ENCODE measurements at regions not wholly inside any gene's neighbourhood (a gene's known extent, or its start where the extent isn't known, plus 50 kb on each side); places are given as distances from the start of the nearest gene placed in this dataset.

GRCh38 chr6:164409309-164410009 lies 899.9 kb downstream of the C6orf118 start:
- no peak for ATAC-seq
- no peak for TF ChIP-seq TCF4 (CRISPR knock-in tag; IDR thresholded peaks at IDR 0.05; ENCODE audit: borderline replicate concordance)
- TF ChIP-seq CSRNP3 (CRISPR knock-in tag; IDR thresholded peaks at IDR 0.05) = no peak
- no peak for TF ChIP-seq PPARA (CRISPR knock-in tag; IDR thresholded peaks at IDR 0.05; ENCODE audit: borderline replicate concordance)
- TF ChIP-seq ZNF565 (CRISPR knock-in tag; conservative IDR thresholded peaks at IDR 0.05; ENCODE audit: low read depth) = no peak
- TF ChIP-seq ZNF70 (CRISPR knock-in tag; IDR thresholded peaks at IDR 0.05) = no peak
- TF ChIP-seq TSHZ2 (CRISPR knock-in tag; IDR thresholded peaks at IDR 0.05) = no peak

- ATAC-seq = no peak
- TF ChIP-seq CREB5 (CRISPR knock-in tag; IDR thresholded peaks at IDR 0.05; ENCODE audit: low read depth) (no peak), ZNF565 (CRISPR knock-in tag; conservative IDR thresholded peaks at IDR 0.05; ENCODE audit: low read depth) (no peak), POU6F1 (CRISPR knock-in tag; IDR thresholded peaks at IDR 0.05; ENCODE audit: borderline replicate concordance, low read depth) (no peak), ZC3H10 (CRISPR knock-in tag; IDR thresholded peaks at IDR 0.05) (no peak)
These were observed 900.5 kb downstream of the C6orf118 start for GRCh38 chr6:164408868-164409267.

- no peak for ATAC-seq
- TF ChIP-seq ESRRG (CRISPR knock-in tag; IDR thresholded peaks at IDR 0.05) (no peak), TCF4 (CRISPR knock-in tag; IDR thresholded peaks at IDR 0.05; ENCODE audit: borderline replicate concordance) (no peak), ARNTL (CRISPR knock-in tag; IDR thresholded peaks at IDR 0.05; ENCODE audit: borderline replicate concordance, low read depth) (no peak), ZFP30 (CRISPR knock-in tag; IDR thresholded peaks at IDR 0.05) (no peak)
These were observed 904.5 kb downstream of the C6orf118 start for GRCh38 chr6:164404812-164405488.

GRCh38 chr6:164401871-164402270 lies 907.5 kb downstream of the C6orf118 start:
- TF ChIP-seq ISL1 (CRISPR knock-in tag; IDR thresholded peaks at IDR 0.05) = no peak
- no peak for TF ChIP-seq ZNF565 (CRISPR knock-in tag; conservative IDR thresholded peaks at IDR 0.05; ENCODE audit: low read depth)
- no peak for TF ChIP-seq BACH2 (CRISPR knock-in tag; IDR thresholded peaks at IDR 0.05; ENCODE audit: borderline replicate concordance)
- TF ChIP-seq PATZ1 (CRISPR knock-in tag; IDR thresholded peaks at IDR 0.05; ENCODE audit: borderline replicate concordance) = no peak
- TF ChIP-seq TCF4 (CRISPR knock-in tag; IDR thresholded peaks at IDR 0.05; ENCODE audit: borderline replicate concordance) = no peak
- TF ChIP-seq CSDC2 (CRISPR knock-in tag; IDR thresholded peaks at IDR 0.05) = no peak
- no peak for ATAC-seq

Data from SK-N-SH treated with all-trans-retinoic acid at 6 μM for 48 hours (cell line).